ENCODE measurements at regions not wholly inside any gene's neighbourhood (a gene's known extent, or its start where the extent isn't known, plus 50 kb on each side); places are given as distances from the start of the nearest gene placed in this dataset.

- POLR2A ChIA-PET, result no interaction called here
- H3K27me3 Mint-ChIP-seq, result no peaks in the 10 kb centered on the region
- DNase-seq, result no peak
- intact Hi-C loops (cut with micrococcal nuclease), result no loop called here
- H3K4me1 Mint-ChIP-seq (ENCODE audit: low read depth), result no peaks in the 10 kb centered on the region
- no peaks in the 10 kb centered on the region for H3K36me3 Mint-ChIP-seq
- CTCF ChIA-PET, result no interaction called here
- H3K4me3 Mint-ChIP-seq, result no peak overlapping the region
- H3K9me3 Mint-ChIP-seq, result peaks cover 12% of the 10 kb centered on the region
- H3K27ac Mint-ChIP-seq, result no peak overlapping the region
Observed at GRCh38 chr2:49379406-49379805, 225.1 kb upstream of the FSHR start.

GRCh38 chr2:49371128-49371701 is 216.9 kb upstream of the FSHR start:
- Mint-ChIP-seq H3K27me3 (no peaks in the 10 kb centered on the region), H3K4me1 (ENCODE audit: low read depth) (no peaks in the 10 kb centered on the region), H3K27ac (no peak overlapping the region), H3K36me3 (no peaks in the 10 kb centered on the region), H3K9me3 (peaks cover 4% of the 10 kb centered on the region), H3K4me3 (no peak overlapping the region)
- CTCF ChIA-PET, result no interaction called here
- POLR2A ChIA-PET, result no interaction called here
- DNase-seq, result no peak
- intact Hi-C loops (cut with micrococcal nuclease), result no loop called here

- DNase-seq, result no peak
- intact Hi-C loops (cut with micrococcal nuclease), result no loop called here
- H3K9me3 Mint-ChIP-seq, result peaks cover 4% of the 10 kb centered on the region
- H3K4me3 Mint-ChIP-seq, result no peak overlapping the region
- CTCF ChIA-PET, result no interaction called here
- no peak overlapping the region for H3K27ac Mint-ChIP-seq
- H3K36me3 Mint-ChIP-seq, result no peaks in the 10 kb centered on the region
- no peaks in the 10 kb centered on the region for H3K4me1 Mint-ChIP-seq (ENCODE audit: low read depth)
- no peaks in the 10 kb centered on the region for H3K27me3 Mint-ChIP-seq
- POLR2A ChIA-PET, result no interaction called here
Observed at GRCh38 chr2:49369650-49370049, 215.3 kb upstream of the FSHR start.

GRCh38 chr2:49369101-49369500 is 214.8 kb upstream of the FSHR start:
- Mint-ChIP-seq H3K9me3 (peaks cover 2% of the 10 kb centered on the region), H3K27me3 (no peaks in the 10 kb centered on the region), H3K27ac (no peak overlapping the region), H3K4me3 (no peak overlapping the region), H3K36me3 (no peaks in the 10 kb centered on the region), H3K4me1 (ENCODE audit: low read depth) (no peaks in the 10 kb centered on the region)
- intact Hi-C loops (cut with micrococcal nuclease), result no loop called here
- no peak for DNase-seq
- ChIA-PET CTCF (no interaction called here), POLR2A (no interaction called here)

GRCh38 chr2:49367003-49367402 is 212.7 kb upstream of the FSHR start:
- Mint-ChIP-seq H3K27me3 (no peaks in the 10 kb centered on the region), H3K4me1 (ENCODE audit: low read depth) (no peaks in the 10 kb centered on the region), H3K36me3 (no peaks in the 10 kb centered on the region), H3K9me3 (peaks cover 8% of the 10 kb centered on the region), H3K4me3 (no peak overlapping the region), H3K27ac (no peak overlapping the region)
- no peak for DNase-seq
- intact Hi-C loops (cut with micrococcal nuclease), result no loop called here
- POLR2A ChIA-PET, result no interaction called here
- CTCF ChIA-PET, result no interaction called here

- Mint-ChIP-seq H3K27ac (no peak overlapping the region), H3K4me1 (ENCODE audit: low read depth) (no peaks in the 10 kb centered on the region), H3K27me3 (no peaks in the 10 kb centered on the region), H3K36me3 (no peaks in the 10 kb centered on the region), H3K4me3 (no peak overlapping the region), H3K9me3 (peaks cover 12% of the 10 kb centered on the region)
- DNase-seq, result no peak
- intact Hi-C loops (cut with micrococcal nuclease), result no loop called here
- POLR2A ChIA-PET, result no interaction called here
- CTCF ChIA-PET, result no interaction called here
Observed at GRCh38 chr2:49360407-49360767, 206.1 kb upstream of the FSHR start.

GRCh38 chr2:49359721-49360406 is 205.5 kb upstream of the FSHR start:
- no peaks in the 10 kb centered on the region for H3K27me3 Mint-ChIP-seq
- DNase-seq, result no peak
- no peaks in the 10 kb centered on the region for H3K4me1 Mint-ChIP-seq (ENCODE audit: low read depth)
- POLR2A ChIA-PET, result no interaction called here
- H3K4me3 Mint-ChIP-seq, result no peak overlapping the region
- H3K36me3 Mint-ChIP-seq, result no peaks in the 10 kb centered on the region
- H3K27ac Mint-ChIP-seq, result no peak overlapping the region
- intact Hi-C loops (cut with micrococcal nuclease), result no loop called here
- H3K9me3 Mint-ChIP-seq, result peaks cover 12% of the 10 kb centered on the region
- CTCF ChIA-PET, result no interaction called here

GRCh38 chr2:49355611-49356010 is 201.3 kb upstream of the FSHR start:
- no peak overlapping the region for H3K4me3 Mint-ChIP-seq
- no peaks in the 10 kb centered on the region for H3K27me3 Mint-ChIP-seq
- DNase-seq, result no peak
- intact Hi-C loops (cut with micrococcal nuclease), result no loop called here
- peaks cover 4% of the 10 kb centered on the region for H3K9me3 Mint-ChIP-seq
- H3K27ac Mint-ChIP-seq, result no peak overlapping the region
- ChIA-PET CTCF (no interaction called here), POLR2A (no interaction called here)
- H3K36me3 Mint-ChIP-seq, result no peaks in the 10 kb centered on the region
- no peaks in the 10 kb centered on the region for H3K4me1 Mint-ChIP-seq (ENCODE audit: low read depth)

- H3K27me3 Mint-ChIP-seq, result no peaks in the 10 kb centered on the region
- intact Hi-C loops (cut with micrococcal nuclease), result no loop called here
- H3K36me3 Mint-ChIP-seq, result no peaks in the 10 kb centered on the region
- no peaks in the 10 kb centered on the region for H3K9me3 Mint-ChIP-seq
- no peaks in the 10 kb centered on the region for H3K4me1 Mint-ChIP-seq (ENCODE audit: low read depth)
- CTCF ChIA-PET, result no interaction called here
- POLR2A ChIA-PET, result no interaction called here
- no peak overlapping the region for H3K4me3 Mint-ChIP-seq
- DNase-seq, result no peak
- no peak overlapping the region for H3K27ac Mint-ChIP-seq
Observed at GRCh38 chr2:49351560-49351959, 197.2 kb upstream of the FSHR start.

GRCh38 chr2:49343638-49344037 is 189.3 kb upstream of the FSHR start:
- no peaks in the 10 kb centered on the region for H3K4me1 Mint-ChIP-seq (ENCODE audit: low read depth)
- no peaks in the 10 kb centered on the region for H3K27me3 Mint-ChIP-seq
- intact Hi-C loops (cut with micrococcal nuclease), result no loop called here
- no peaks in the 10 kb centered on the region for H3K36me3 Mint-ChIP-seq
- H3K4me3 Mint-ChIP-seq, result no peak overlapping the region
- no peak for DNase-seq
- ChIA-PET CTCF (no interaction called here), POLR2A (no interaction called here)
- H3K27ac Mint-ChIP-seq, result no peak overlapping the region
- no peaks in the 10 kb centered on the region for H3K9me3 Mint-ChIP-seq

- POLR2A ChIA-PET, result no interaction called here
Observed at GRCh38 chr2:49342156-49342555, 187.8 kb upstream of the FSHR start.

GRCh38 chr2:49335546-49335945 is 181.2 kb upstream of the FSHR start:
- no peak for DNase-seq
- no peaks in the 10 kb centered on the region for H3K27me3 Mint-ChIP-seq
- intact Hi-C loops (cut with micrococcal nuclease), result no loop called here
- CTCF ChIA-PET, result no interaction called here
- H3K27ac Mint-ChIP-seq, result no peak overlapping the region
- H3K9me3 Mint-ChIP-seq, result no peaks in the 10 kb centered on the region
- H3K4me3 Mint-ChIP-seq, result no peak overlapping the region
- POLR2A ChIA-PET, result no interaction called here
- no peaks in the 10 kb centered on the region for H3K36me3 Mint-ChIP-seq
- no peaks in the 10 kb centered on the region for H3K4me1 Mint-ChIP-seq (ENCODE audit: low read depth)

More at GRCh38 chr2:49342156-49342555, 187.8 kb upstream of the FSHR start:
- no peaks in the 10 kb centered on the region for H3K4me1 Mint-ChIP-seq (ENCODE audit: low read depth)
- H3K36me3 Mint-ChIP-seq, result no peaks in the 10 kb centered on the region
- no peak overlapping the region for H3K27ac Mint-ChIP-seq
- CTCF ChIA-PET, result no interaction called here
- intact Hi-C loops (cut with micrococcal nuclease), result no loop called here
- no peak overlapping the region for H3K4me3 Mint-ChIP-seq
- no peak for DNase-seq
- no peaks in the 10 kb centered on the region for H3K27me3 Mint-ChIP-seq
- no peaks in the 10 kb centered on the region for H3K9me3 Mint-ChIP-seq

- Mint-ChIP-seq H3K27me3 (no peaks in the 10 kb centered on the region), H3K9me3 (no peaks in the 10 kb centered on the region), H3K27ac (no peak overlapping the region), H3K4me1 (ENCODE audit: low read depth) (no peaks in the 10 kb centered on the region), H3K36me3 (no peaks in the 10 kb centered on the region), H3K4me3 (no peak overlapping the region)
- intact Hi-C loops (cut with micrococcal nuclease), result no loop called here
- ChIA-PET CTCF (no interaction called here), POLR2A (no interaction called here)
- DNase-seq, result no peak
Observed at GRCh38 chr2:49332415-49332814, 178.1 kb upstream of the FSHR start.
